H9 (cell line): ENCODE measurements at regions not wholly inside any gene's neighbourhood (a gene's known extent, or its start where the extent isn't known, plus 50 kb on each side); places are given as distances from the start of the nearest gene placed in this dataset.

Experiments
- DNase-seq: peaks from one replicate; pipeline ENCODE4 v3.0.0-alpha.2; 2017
- H2AFZ ChIP-seq: one replicate; pipeline ENCODE4 v1.6.1; 2013; ENCODE audit warnings: mild to moderate bottlenecking, low read length, control low read depth, moderate library complexity
- H2AK5ac ChIP-seq: 2 replicates; pipeline ENCODE4 v1.6.1; 2013; ENCODE audit warnings: low read length, control low read depth, mixed read lengths; ENCODE audit not compliant: insufficient read length
- H2BK120ac ChIP-seq: one replicate; pipeline ENCODE4 v1.6.1; 2013; ENCODE audit warnings: low read depth, mild to moderate bottlenecking, low read length, control low read depth, inconsistent platforms; ENCODE audit not compliant: poor library complexity, severe bottlenecking
- H2BK12ac ChIP-seq: 2 replicates; pipeline ENCODE4 v1.6.1; 2013; ENCODE audit warnings: low read length, control low read depth, mixed read lengths, low read depth; ENCODE audit not compliant: insufficient read length
- H2BK15ac ChIP-seq: 2 replicates; pipeline ENCODE4 v1.6.1; 2013; ENCODE audit warnings: low read depth, low read length, control low read depth
- H2BK20ac ChIP-seq: one replicate; pipeline ENCODE4 v1.6.1; 2013; ENCODE audit warnings: low read depth, mild to moderate bottlenecking, low read length, control low read depth, inconsistent platforms; ENCODE audit not compliant: poor library complexity, severe bottlenecking
- H2BK5ac ChIP-seq: 2 replicates; pipeline ENCODE4 v1.6.1; 2013; ENCODE audit warnings: low read length, control low read depth, mixed read lengths; ENCODE audit not compliant: insufficient read length
- H3K14ac ChIP-seq: 2 replicates; pipeline ENCODE4 v1.6.1; 2013; ENCODE audit warnings: low read length, control low read depth; ENCODE audit not compliant: insufficient read depth
- H3K18ac ChIP-seq: 2 replicates; pipeline ENCODE4 v1.6.1; 2013; ENCODE audit warnings: low read depth, mild to moderate bottlenecking, mixed read lengths, low read length, control low read depth; ENCODE audit not compliant: insufficient read length
- H3K23ac ChIP-seq: 2 replicates; pipeline ENCODE4 v1.6.1; 2013; ENCODE audit warnings: low read length, control low read depth, mixed read lengths, low read depth; ENCODE audit not compliant: insufficient read length
- H3K23me2 ChIP-seq: 2 replicates; pipeline ENCODE4 v1.6.1; 2013; ENCODE audit warnings: low read depth, mild to moderate bottlenecking, mixed read lengths, low read length, control low read depth; ENCODE audit not compliant: insufficient read length, poor library complexity, severe bottlenecking
- H3K27ac ChIP-seq: 2 replicates; pipeline ENCODE4 v1.5.1; 2013; ENCODE audit warnings: low read length, control low read depth, mixed read lengths, low read depth; ENCODE audit not compliant: insufficient read length
- H3K27me3 ChIP-seq: 2 replicates; pipeline ENCODE4 v1.6.1; 2013; ENCODE audit warnings: low read length, control low read depth, inconsistent platforms; ENCODE audit not compliant: insufficient read depth
- H3K4ac ChIP-seq: 2 replicates; pipeline ENCODE4 v1.6.1; 2013; ENCODE audit warnings: low read depth, mild to moderate bottlenecking, control low read depth, inconsistent platforms, low read length, moderate library complexity
- H3K4me1 ChIP-seq: 2 replicates; pipeline ENCODE4 v1.6.1; 2013; ENCODE audit warnings: low read length, control low read depth, inconsistent platforms; ENCODE audit not compliant: insufficient read depth
- H3K4me2 ChIP-seq: 2 replicates; pipeline ENCODE4 v1.6.1; 2013; ENCODE audit warnings: low read length, control low read depth, mixed read lengths; ENCODE audit not compliant: insufficient read length, insufficient read depth
- H3K56ac ChIP-seq: 2 replicates; pipeline ENCODE4 v1.6.1; 2013; ENCODE audit warnings: low read depth, mild to moderate bottlenecking, mixed read lengths, low read length, control low read depth; ENCODE audit not compliant: insufficient read length
- H3K79me1 ChIP-seq: 2 replicates; pipeline ENCODE4 v1.6.1; 2013; ENCODE audit warnings: low read depth, mild to moderate bottlenecking, moderate library complexity, low read length, control low read depth, inconsistent platforms; ENCODE audit not compliant: insufficient read depth, poor library complexity, severe bottlenecking
- H3K79me2 ChIP-seq: 2 replicates; pipeline ENCODE4 v1.6.1; 2013; ENCODE audit warnings: low read length, control low read depth, inconsistent platforms; ENCODE audit not compliant: insufficient read depth
- H3K9ac ChIP-seq: 2 replicates; pipeline ENCODE4 v1.6.1; 2013; ENCODE audit warnings: low read length, control low read depth, mixed read lengths; ENCODE audit not compliant: insufficient read length; ENCODE audit errors: extremely low read depth
- H3K9me3 ChIP-seq: one replicate; pipeline ENCODE4 v1.6.1; 2013; ENCODE audit warnings: low read depth, low read length, inconsistent platforms; ENCODE audit not compliant: control insufficient read depth
- H3T11ph ChIP-seq: one replicate; pipeline ENCODE4 v1.6.1; 2013; ENCODE audit warnings: mild to moderate bottlenecking, low read length, control low read depth, inconsistent platforms
- H4K20me1 ChIP-seq: one replicate; pipeline ENCODE4 v1.6.1; 2013; ENCODE audit not compliant: control insufficient read depth, insufficient read length, insufficient read depth
- H4K5ac ChIP-seq: 2 replicates; pipeline ENCODE4 v1.6.1; 2013; ENCODE audit warnings: low read depth, mild to moderate bottlenecking, mixed read lengths, low read length, control low read depth; ENCODE audit not compliant: insufficient read length
- H4K8ac ChIP-seq: replicated peaks from 2 replicates; pipeline ENCODE4 v1.6.1; 2013; ENCODE audit warnings: low read length, control low read depth, mixed read lengths, low read depth; ENCODE audit not compliant: insufficient read length
- H4K91ac ChIP-seq: 2 replicates; pipeline ENCODE4 v1.6.1; 2013; ENCODE audit warnings: low read depth, mild to moderate bottlenecking, moderate library complexity, mixed read lengths, low read length, control low read depth; ENCODE audit not compliant: insufficient read length
- H3K27ac Mint-ChIP-seq, 3 experiments: 2 replicates in 2 of 3; 3 replicates in 1 of 3; pipeline ENCODE4 v1.8.0; 2020 to 2021; ENCODE audit warnings: mixed read lengths in 3 of 3, mild to moderate bottlenecking in 1 of 3, moderate library complexity in 1 of 3
- H3K27me3 Mint-ChIP-seq: 2 replicates; pipeline ENCODE4 v1.8.0; 2021; ENCODE audit warnings: low read depth, mild to moderate bottlenecking, moderate library complexity, mixed read lengths
- H3K36me3 Mint-ChIP-seq, 3 experiments: 2 replicates in 2 of 3; 3 replicates in 1 of 3; pipeline ENCODE4 v1.8.0; 2020 to 2021; ENCODE audit warnings: low read depth in 3 of 3, mixed read lengths in 3 of 3; ENCODE audit not compliant: insufficient read depth in 1 of 3
- H3K4me1 Mint-ChIP-seq, 2 experiments: 2 replicates each; pipeline ENCODE4 v1.8.0; 2020; ENCODE audit warnings: mixed read lengths in 2 of 2
- H3K4me3 Mint-ChIP-seq, 2 experiments: 2 replicates in 1 of 2; 3 replicates in 1 of 2; pipeline ENCODE4 v1.8.0; 2020 to 2021; ENCODE audit warnings: mild to moderate bottlenecking in 2 of 2, mixed read lengths in 2 of 2, moderate library complexity in 1 of 2
- H3K9me3 Mint-ChIP-seq, 2 experiments: 2 replicates in 1 of 2; 3 replicates in 1 of 2; pipeline ENCODE4 v1.8.0; 2020; ENCODE audit warnings: mild to moderate bottlenecking in 2 of 2, mixed read lengths in 2 of 2, moderate library complexity in 1 of 2
- CTCF ChIP-seq: fragments of 200-600 bp; sonication (generic); conservative IDR thresholded peaks from 3 replicates; pipeline ENCODE4 v1.8.0; 2021; ENCODE audit warnings: antibody characterized with exemption, mild to moderate bottlenecking
- WGBS: extraction: QIAGEN DNeasy Blood & Tissue Kit; methylation state at CpG from one replicate; pipeline ENCODE4 v1.1.7; 2013; ENCODE audit warnings: missing lambda C conversion rate, low lambda C conversion rate, mixed read lengths; ENCODE audit not compliant: insufficient read length; ENCODE audit errors: extremely low coverage; 5-methylcytosine and 5-hydroxymethylcytosine counted together

DNA sequence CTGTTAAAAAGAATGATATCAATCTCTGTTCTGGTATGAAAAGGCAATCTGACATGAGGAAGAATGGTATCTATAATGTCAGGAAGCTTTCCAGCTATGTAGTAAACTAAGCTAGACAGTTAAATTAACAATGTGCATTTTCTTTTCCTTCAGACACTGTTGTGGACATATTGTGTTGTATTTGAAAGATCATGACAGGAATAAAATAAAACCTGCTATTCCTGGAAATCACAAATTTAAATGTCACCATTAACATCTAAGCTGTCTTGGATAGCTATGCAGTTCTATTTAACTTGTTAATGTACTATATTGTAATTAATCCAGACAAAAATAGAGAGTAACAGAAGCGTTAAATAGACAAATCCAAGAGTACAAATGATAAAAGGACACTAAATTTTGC is 297.4 kb upstream of the LUZP2 start:
- no peak overlapping the region for H3K4ac ChIP-seq

More for the DNA sequence above, 297.4 kb upstream of the LUZP2 start:
- Histone ChIP-seq H3K4me2 (no peak overlapping the region), H4K20me1 (no peaks in the 10 kb centered on the region), H3K18ac (no peak overlapping the region), H3K27ac (no peak overlapping the region), H4K5ac (no peak overlapping the region), H3K4me1 (no peaks in the 10 kb centered on the region), H4K8ac (no peak overlapping the region), H3K23ac (no peak overlapping the region), H3K79me1 (no peaks in the 10 kb centered on the region), H2BK15ac (no peak overlapping the region), H2BK12ac (no peak overlapping the region), H2AK5ac (no peak overlapping the region), H3K79me2 (no peaks in the 10 kb centered on the region), H3K27me3 (no peaks in the 10 kb centered on the region), H3K9ac (no peak overlapping the region), H2BK120ac (no peak overlapping the region), H4K91ac (no peak overlapping the region), H2BK20ac (no peak overlapping the region), H3K56ac (no peak overlapping the region), H3K9me3 (no peaks in the 10 kb centered on the region), H2BK5ac (no peak overlapping the region), H3T11ph (no peak overlapping the region), H3K23me2 (no peaks in the 10 kb centered on the region), H2AFZ (no peak overlapping the region), H3K14ac (no peak overlapping the region)
- no CpG with 5 or more reads among the region's 1 CpG for WGBS
- H3K27me3 Mint-ChIP-seq: no peaks in the 10 kb centered on the region
- H3K36me3 Mint-ChIP-seq: no peaks in the 10 kb centered on the region; a peak in 2 of 7 replicates
- H3K27ac Mint-ChIP-seq: no peak overlapping the region
- no peak for DNase-seq
- no peak for TF ChIP-seq CTCF
- H3K4me3 Mint-ChIP-seq: no peak overlapping the region
- H3K9me3 Mint-ChIP-seq: peaks cover 0 to 2% of the 10 kb centered on the region in 2 experiments; a peak in 2 of 5 replicates
- no peaks in the 10 kb centered on the region for H3K4me1 Mint-ChIP-seq
